HepG2 (cell line): ENCODE measurements at regions not wholly inside any gene's neighbourhood (a gene's known extent, or its start where the extent isn't known, plus 50 kb on each side); places are given as distances from the start of the nearest gene placed in this dataset.

ENCODE experiments used
- POLR2A ChIP-seq, 2 experiments: IDR thresholded peaks; 2 replicates each; pipeline ENCODE4 v1.6.1; 2011; ENCODE audit warnings: low read depth in 2 of 2, low read length in 2 of 2, mild to moderate bottlenecking in 1 of 2, moderate library complexity in 1 of 2; ENCODE audit not compliant: insufficient read depth in 1 of 2
- TF ChIP-seq, protein P1 (sequence below): sonication (generic); formaldehyde crosslinking; IDR thresholded peaks from 2 replicates; pipeline ENCODE4 v1.4.0; 2020; ENCODE audit warnings: missing genetic modification reagents
- TF ChIP-seq, protein P2 (sequence below): sonication (generic); formaldehyde crosslinking; IDR thresholded peaks from 2 replicates; pipeline ENCODE4 v1.5.0; 2020; ENCODE audit warnings: mild to moderate bottlenecking, missing genetic modification reagents, moderate library complexity

DNA sequence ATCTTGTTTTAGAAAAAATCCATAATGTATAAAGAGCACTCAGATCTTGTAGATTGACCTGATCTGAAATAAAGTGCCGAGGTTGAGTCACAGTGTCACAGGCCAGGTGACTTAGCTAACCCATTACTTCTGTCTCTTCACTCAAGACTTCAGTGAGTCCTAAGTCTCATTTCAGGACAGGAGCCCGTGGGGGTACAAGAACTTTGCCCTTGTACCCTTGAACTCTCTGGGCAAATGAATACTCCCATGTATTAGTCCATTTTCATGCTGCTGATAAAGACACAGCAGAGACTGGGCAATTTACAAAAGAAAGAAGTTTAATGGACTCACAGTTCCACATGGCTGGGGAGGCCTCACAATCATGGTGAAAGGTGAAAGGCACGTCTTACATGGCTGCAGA lies 160.2 kb downstream of the ZPLD1 start:
- no peak for TF ChIP-seq POLR2A (IDR thresholded peaks at IDR 0.05; ENCODE audit: insufficient read depth in 1 of 2, low read depth in 2 of 2, low read length in 2 of 2)
- TF ChIP-seq, protein P1, sequence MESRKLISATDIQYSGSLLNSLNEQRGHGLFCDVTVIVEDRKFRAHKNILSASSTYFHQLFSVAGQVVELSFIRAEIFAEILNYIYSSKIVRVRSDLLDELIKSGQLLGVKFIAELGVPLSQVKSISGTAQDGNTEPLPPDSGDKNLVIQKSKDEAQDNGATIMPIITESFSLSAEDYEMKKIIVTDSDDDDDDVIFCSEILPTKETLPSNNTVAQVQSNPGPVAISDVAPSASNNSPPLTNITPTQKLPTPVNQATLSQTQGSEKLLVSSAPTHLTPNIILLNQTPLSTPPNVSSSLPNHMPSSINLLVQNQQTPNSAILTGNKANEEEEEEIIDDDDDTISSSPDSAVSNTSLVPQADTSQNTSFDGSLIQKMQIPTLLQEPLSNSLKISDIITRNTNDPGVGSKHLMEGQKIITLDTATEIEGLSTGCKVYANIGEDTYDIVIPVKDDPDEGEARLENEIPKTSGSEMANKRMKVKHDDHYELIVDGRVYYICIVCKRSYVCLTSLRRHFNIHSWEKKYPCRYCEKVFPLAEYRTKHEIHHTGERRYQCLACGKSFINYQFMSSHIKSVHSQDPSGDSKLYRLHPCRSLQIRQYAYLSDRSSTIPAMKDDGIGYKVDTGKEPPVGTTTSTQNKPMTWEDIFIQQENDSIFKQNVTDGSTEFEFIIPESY: no peak
- TF ChIP-seq, protein P2, sequence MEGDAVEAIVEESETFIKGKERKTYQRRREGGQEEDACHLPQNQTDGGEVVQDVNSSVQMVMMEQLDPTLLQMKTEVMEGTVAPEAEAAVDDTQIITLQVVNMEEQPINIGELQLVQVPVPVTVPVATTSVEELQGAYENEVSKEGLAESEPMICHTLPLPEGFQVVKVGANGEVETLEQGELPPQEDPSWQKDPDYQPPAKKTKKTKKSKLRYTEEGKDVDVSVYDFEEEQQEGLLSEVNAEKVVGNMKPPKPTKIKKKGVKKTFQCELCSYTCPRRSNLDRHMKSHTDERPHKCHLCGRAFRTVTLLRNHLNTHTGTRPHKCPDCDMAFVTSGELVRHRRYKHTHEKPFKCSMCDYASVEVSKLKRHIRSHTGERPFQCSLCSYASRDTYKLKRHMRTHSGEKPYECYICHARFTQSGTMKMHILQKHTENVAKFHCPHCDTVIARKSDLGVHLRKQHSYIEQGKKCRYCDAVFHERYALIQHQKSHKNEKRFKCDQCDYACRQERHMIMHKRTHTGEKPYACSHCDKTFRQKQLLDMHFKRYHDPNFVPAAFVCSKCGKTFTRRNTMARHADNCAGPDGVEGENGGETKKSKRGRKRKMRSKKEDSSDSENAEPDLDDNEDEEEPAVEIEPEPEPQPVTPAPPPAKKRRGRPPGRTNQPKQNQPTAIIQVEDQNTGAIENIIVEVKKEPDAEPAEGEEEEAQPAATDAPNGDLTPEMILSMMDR (CRISPR knock-in tag): no peak
